Lower leg skin (tissue), 4 donors: ENCODE measurements at regions not wholly inside any gene's neighbourhood (a gene's known extent, or its start where the extent isn't known, plus 50 kb on each side); places are given as distances from the start of the nearest gene placed in this dataset.

ENCODE experiments used
- DNase-seq, 2 donors: peaks; one replicate each; pipeline ENCODE4 v3.0.0-alpha.2; 2019; ENCODE audit warnings: low spot score in 2 of 2
- H3K4me3 ChIP-seq: fragments of 200-600 bp; sonication (generic); 2 replicates; pipeline ENCODE4 v1.5.1; 2017; ENCODE audit warnings: mild to moderate bottlenecking, low read depth; ENCODE audit not compliant: poor library complexity, severe bottlenecking
- CTCF ChIP-seq, 3 donors: fragments of 450-650 bp; IDR thresholded peaks; one replicate each; pipeline ENCODE4 v1.5.1; 2016; ENCODE audit warnings: antibody characterized with exemption in 3 of 3, mild to moderate bottlenecking in 3 of 3, moderate library complexity in 2 of 3
- POLR2A ChIP-seq, 2 donors: fragments of 450-650 bp; IDR thresholded peaks; one replicate each; pipeline ENCODE4 v1.6.1; 2016 to 2017; ENCODE audit warnings: antibody characterized with exemption in 2 of 2, mild to moderate bottlenecking in 1 of 2, moderate library complexity in 1 of 2
- WGBS, 2 donors: methylation state at CpG; one replicate each; pipeline ENCODE4 v1.1.5; 2018; 5-methylcytosine and 5-hydroxymethylcytosine counted together
- intact Hi-C: fragments of 100-400 bp; cut with DNase I; formaldehyde crosslinking; loops from one replicate; pipeline ENCODE4 v1.15.0; 2023; ENCODE audit warnings: low total_unique reads

DNA sequence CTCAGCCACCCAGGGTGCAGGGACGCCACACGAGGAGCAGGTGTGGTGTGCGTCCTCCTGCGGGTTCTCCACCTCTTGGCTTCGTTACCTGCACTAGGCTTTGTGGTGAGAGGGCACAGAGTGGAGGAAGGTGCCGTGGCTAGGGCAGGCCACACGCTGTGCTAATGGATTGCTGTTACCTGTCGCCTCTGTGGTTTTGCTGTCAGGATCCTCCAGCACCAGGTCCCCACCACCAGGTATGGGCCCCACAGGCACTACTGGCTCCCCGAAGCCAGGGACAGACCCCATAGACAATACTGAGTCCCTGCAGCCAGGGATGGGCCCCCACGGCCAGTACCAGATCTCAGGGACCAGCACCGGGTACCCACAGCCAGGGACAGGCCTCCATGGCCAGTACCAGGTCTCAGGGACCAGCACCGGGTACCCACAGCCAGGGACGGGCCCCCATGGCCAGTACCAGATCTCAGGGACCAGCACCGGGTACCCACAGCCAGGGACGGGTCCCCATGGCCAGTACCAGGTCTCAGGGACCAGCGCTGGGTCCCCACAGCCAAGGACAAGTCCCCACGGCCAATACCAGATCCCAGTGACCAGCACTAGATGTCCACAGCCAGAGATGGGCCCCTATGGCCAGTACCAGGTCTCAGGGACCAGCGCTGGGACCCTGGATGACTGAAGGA is 315.6 kb downstream of the SEC14L1 start:
- no peak for DNase-seq
- H3K4me3 ChIP-seq: no peak overlapping the region
- 92 to 94% methylated on average over 10 to 18 of the region's 18 CpGs for WGBS, 2 donors
- TF ChIP-seq CTCF (IDR thresholded peaks at IDR 0.05) (no peak), POLR2A (IDR thresholded peaks at IDR 0.05) (no peak)
- intact Hi-C loops: no loop called here

GRCh38 chr17:77456951-77457548 is 316.3 kb downstream of the SEC14L1 start:
- no peak for TF ChIP-seq POLR2A (IDR thresholded peaks at IDR 0.05)
- TF ChIP-seq CTCF (IDR thresholded peaks at IDR 0.05): no peak
- 83 to 100% methylated on average over 2 to 18 of the region's 18 CpGs for WGBS, 2 donors
- no peak overlapping the region for H3K4me3 ChIP-seq
- DNase-seq: no peak
- intact Hi-C loops: no loop called here

GRCh38 chr17:77457572-77458201 is 316.9 kb downstream of the SEC14L1 start:
- intact Hi-C loops: no loop called here
- no peak for TF ChIP-seq CTCF (IDR thresholded peaks at IDR 0.05)
- no peak for TF ChIP-seq POLR2A (IDR thresholded peaks at IDR 0.05)
- WGBS, 2 donors: 66 to 74% methylated on average over 14 of the region's 14 CpGs
- no peak for DNase-seq
- no peak overlapping the region for H3K4me3 ChIP-seq

GRCh38 chr17:77458202-77459017 is 317.6 kb downstream of the SEC14L1 start:
- TF ChIP-seq CTCF (IDR thresholded peaks at IDR 0.05) (no peak), POLR2A (IDR thresholded peaks at IDR 0.05) (no peak)
- no peak for DNase-seq
- whole genome bisulfite sequencing, 2 donors: 57 to 62% methylated on average over 19 to 21 of the region's 21 CpGs
- intact Hi-C loops: no loop called here
- no peak overlapping the region for H3K4me3 ChIP-seq

- H3K4me3 ChIP-seq: no peak overlapping the region
- intact Hi-C loops: no loop called here
- TF ChIP-seq POLR2A (IDR thresholded peaks at IDR 0.05): no peak
- no peak for TF ChIP-seq CTCF (IDR thresholded peaks at IDR 0.05)
- DNase-seq: no peak
- WGBS, 2 donors: 89% methylated on average over 19 of the region's 19 CpGs
These were observed 318.4 kb downstream of the SEC14L1 start for GRCh38 chr17:77459018-77459755.
